AG08395 (cell line): ENCODE measurements at regions not wholly inside any gene's neighbourhood (a gene's known extent, or its start where the extent isn't known, plus 50 kb on each side); places are given as distances from the start of the nearest gene placed in this dataset.

Experiments
- DNase-seq: peaks from one replicate; pipeline ENCODE4 v3.0.0; 2012; ENCODE audit warnings: mixed read lengths, low spot score

DNA sequence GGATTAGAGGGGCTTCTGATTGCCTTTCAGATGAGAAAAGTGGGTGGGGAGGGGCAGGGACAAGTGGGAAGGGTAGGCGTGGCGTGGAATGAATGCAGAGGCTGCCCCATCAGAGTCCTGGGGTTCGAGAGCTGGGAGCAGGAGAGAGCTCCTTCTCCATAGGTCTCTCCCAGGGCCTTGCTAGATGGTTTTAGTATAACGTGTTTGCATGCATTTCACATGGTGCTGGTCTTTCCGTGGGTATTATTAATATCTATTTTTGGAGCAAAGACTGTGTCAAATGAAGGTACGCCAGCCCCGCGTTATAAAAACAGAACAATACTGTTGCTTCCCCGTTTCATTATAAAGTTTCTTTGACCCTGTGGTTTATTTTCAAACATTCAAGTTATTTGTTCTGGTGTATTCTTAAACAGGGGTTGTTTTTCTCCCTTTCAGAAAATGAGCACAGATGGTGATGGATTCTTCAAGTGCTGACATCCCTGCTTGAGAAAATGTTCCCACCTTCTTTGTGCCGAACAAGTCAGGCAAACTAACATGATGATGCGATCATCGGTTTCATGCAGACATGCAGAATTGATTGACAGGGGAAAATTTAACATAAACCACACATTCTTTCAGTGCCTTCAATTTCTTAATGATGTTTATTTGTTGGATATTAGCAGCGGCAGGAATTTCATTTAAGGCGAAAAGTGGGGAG is 62.1 kb upstream of the ZNF536 start:
- no peak for DNase-seq

DNA sequence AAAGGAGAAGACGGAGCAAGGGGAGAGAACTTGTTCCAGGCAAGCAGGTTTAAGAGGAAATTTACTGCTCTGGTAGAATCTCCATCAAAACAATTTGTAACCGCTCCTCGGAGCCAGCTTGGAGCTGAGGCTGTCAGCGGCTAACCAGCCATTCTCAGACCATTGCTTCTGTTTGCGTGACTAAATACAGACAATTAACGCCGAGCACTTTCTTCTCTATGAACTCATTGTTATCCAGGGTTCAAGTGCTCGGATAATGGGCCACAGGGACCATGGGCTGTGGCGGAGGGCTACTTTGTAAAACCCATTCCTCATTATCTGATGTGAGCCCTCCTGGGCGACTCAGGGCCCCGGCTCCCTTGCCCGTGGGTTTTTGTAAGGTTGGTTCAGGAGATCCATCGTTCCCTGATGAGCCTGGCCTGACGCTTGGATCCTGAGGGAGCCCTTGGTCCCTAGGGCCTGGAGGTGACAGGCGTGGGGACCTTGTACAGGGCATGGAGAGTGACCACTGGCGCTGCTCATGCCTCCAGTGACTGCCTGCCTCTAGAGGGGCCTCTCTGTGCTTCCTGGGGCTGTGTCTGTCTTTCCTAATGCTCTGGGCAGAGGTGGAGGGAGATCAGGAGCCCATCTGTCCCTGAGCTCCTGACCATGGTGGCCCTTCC is 61.5 kb upstream of the ZNF536 start:
- no peak for DNase-seq

DNA sequence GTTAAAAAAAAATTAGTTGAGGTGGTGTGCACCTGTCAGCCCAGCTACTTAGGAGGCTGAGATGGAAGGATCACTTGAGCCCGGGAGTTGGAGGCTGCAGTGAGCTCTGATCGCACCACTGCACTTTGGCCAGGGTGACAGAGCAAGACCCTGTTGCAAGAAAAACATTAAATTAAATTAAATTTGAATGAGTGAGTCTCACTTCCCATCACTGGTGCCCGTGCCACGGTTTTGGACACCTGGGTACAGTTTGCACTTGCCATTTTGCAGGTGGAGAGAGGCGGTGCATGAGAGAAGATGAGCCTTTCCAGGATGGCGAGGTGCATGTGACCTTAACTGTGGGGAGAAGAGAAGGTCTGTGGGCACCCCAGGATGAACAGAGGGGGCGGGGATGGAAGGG is 60.3 kb upstream of the ZNF536 start:
- DNase-seq = no peak

GRCh38 chr19:30312582-30313352 is 59.4 kb upstream of the ZNF536 start:
- no peak for DNase-seq

GRCh38 chr19:30313353-30313750 is 58.8 kb upstream of the ZNF536 start:
- DNase-seq = no peak

- no peak for DNase-seq
These were observed 58.0 kb upstream of the ZNF536 start for GRCh38 chr19:30314056-30314804.

GRCh38 chr19:30314805-30315155 is 57.4 kb upstream of the ZNF536 start:
- no peak for DNase-seq

DNA sequence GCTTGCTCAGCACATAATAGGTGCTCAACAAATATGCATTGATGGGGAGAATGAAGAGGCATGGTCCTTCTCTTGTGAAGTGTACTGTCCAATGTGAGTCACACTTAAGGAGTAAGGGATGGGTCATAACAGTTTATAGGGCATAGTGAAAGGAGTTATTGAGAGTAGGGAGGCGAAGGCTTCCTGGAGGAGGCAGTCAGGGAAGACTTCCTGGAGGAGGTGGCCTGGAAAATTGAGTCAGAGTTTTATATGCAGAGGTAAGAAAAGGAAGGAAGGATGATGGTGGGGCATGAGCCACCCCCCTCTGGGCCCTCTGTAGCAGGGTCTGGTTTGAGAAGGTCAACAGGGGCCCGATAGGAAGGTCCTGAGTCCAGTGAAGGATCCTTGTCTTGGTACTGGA is 57.0 kb upstream of the ZNF536 start:
- no peak for DNase-seq

- no peak for DNase-seq
These were observed 56.1 kb upstream of the ZNF536 start for GRCh38 chr19:30316000-30316491.

- DNase-seq = no peak
These were observed 55.6 kb upstream of the ZNF536 start for GRCh38 chr19:30316560-30317106.

DNA sequence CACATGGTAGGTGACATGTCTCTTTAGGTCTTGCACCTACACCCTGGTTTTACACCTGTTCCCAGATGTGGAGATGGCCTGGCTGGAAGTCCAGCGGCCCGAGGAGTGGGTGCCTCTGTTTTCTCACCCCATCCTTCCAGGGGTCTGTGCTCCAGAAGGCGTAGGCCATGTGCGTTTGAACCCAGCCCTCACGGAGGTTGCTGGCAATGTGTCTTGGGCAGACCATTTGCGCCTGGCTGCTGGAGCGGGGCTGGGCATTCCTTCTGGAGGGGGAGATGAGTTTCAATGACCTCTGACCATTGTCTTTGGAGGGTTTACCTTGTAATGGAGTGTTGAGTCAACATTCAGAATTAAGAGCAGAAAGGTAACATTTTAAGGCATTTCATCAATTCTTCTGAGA is 54.8 kb upstream of the ZNF536 start:
- DNase-seq = no peak

DNA sequence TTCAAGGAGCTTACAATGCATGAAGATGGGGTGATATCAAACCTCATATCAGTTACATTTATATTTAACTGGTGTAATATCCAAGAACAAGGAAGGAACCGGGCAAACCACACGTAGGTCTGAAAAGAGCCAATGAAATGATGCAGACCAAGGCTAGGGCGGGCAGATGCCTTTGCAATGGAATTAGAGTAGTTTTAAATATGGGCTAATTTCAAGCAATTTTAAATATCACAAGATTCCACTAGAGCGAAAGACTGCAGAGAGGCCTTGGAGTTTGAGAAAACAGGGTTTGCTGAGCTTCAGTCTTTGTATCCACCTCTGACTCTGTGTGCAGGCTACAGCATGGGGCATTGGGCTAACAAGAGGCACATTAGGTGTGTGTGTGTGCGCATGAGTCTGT is 53.9 kb upstream of the ZNF536 start:
- no peak for DNase-seq

GRCh38 chr19:30318936-30319335 is 53.2 kb upstream of the ZNF536 start:
- DNase-seq = no peak

GRCh38 chr19:30319411-30319810 is 52.8 kb upstream of the ZNF536 start:
- no peak for DNase-seq

GRCh38 chr19:30319876-30320275 is 52.3 kb upstream of the ZNF536 start:
- DNase-seq = no peak

DNA sequence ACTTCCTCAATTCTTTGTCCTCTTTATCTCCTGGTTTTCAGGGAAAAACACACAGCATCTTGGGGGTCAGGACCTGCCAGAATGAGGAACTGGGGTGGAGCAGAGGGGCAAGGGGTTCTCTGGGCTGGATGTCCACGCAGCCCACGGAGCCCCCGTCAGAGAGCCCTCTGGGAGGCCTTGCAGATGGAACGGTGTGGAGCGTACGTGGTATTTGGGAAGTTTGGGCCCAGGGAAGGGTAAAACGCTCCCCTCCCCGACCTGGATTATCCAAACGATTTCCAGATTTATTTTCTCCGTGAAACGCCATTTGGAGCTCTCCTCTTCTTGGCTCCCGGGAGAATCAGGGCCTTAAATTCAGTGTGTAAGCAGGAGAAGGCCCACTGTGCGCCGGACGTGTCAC is 51.7 kb upstream of the ZNF536 start:
- no peak for DNase-seq

DNA sequence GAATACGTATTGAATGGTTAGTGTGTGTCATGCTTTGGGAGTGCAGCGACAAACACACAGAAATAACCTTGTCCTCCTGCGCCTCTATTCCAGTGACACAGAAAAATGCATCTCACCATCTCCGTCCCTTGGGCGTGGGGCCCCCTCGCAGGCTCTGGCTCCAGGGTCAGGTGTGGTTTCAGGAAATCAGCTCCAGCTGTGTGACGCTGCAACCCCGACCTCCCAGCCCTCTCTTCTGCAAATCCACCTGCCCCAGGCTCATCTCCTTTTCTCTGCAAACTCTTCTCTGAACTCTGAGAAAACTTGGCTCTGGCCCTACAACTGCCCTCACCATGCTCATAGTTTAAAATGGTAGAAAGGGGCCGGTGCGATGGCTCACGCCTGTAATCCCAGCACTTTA is 51.3 kb upstream of the ZNF536 start:
- DNase-seq = no peak
